ENCODE measurements at regions not wholly inside any gene's neighbourhood (a gene's known extent, or its start where the extent isn't known, plus 50 kb on each side); places are given as distances from the start of the nearest gene placed in this dataset.

- TF ChIP-seq, protein P1, sequence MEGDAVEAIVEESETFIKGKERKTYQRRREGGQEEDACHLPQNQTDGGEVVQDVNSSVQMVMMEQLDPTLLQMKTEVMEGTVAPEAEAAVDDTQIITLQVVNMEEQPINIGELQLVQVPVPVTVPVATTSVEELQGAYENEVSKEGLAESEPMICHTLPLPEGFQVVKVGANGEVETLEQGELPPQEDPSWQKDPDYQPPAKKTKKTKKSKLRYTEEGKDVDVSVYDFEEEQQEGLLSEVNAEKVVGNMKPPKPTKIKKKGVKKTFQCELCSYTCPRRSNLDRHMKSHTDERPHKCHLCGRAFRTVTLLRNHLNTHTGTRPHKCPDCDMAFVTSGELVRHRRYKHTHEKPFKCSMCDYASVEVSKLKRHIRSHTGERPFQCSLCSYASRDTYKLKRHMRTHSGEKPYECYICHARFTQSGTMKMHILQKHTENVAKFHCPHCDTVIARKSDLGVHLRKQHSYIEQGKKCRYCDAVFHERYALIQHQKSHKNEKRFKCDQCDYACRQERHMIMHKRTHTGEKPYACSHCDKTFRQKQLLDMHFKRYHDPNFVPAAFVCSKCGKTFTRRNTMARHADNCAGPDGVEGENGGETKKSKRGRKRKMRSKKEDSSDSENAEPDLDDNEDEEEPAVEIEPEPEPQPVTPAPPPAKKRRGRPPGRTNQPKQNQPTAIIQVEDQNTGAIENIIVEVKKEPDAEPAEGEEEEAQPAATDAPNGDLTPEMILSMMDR (IDR thresholded peaks at IDR 0.05; ENCODE audit: insufficient read depth, low read length, poor library complexity, severe bottlenecking), result no peak
- no peak for TF ChIP-seq EZH2phosphoT487 (conservative IDR thresholded peaks at IDR 0.05; ENCODE audit: low read length)
Measured at GRCh38 chr5:158458086-158458485, 599.1 kb upstream of the CLINT1 start.

Measured in SU-DHL-6 (cell line).